GM23338 (cell line): ENCODE measurements at regions not wholly inside any gene's neighbourhood (a gene's known extent, or its start where the extent isn't known, plus 50 kb on each side); places are given as distances from the start of the nearest gene placed in this dataset.

Experiments used
- ATAC-seq: fragments of 200-7000 bp; cut with Tn5 transposase; 3 replicates; pipeline ENCODE4 v1.9.1; 2020
- DNase-seq: peaks from one replicate; pipeline ENCODE4 v3.0.0-alpha.2; 2015; ENCODE audit warnings: low spot score
- H2AFZ ChIP-seq: fragments of 200-600 bp; sonication (generic); 2 replicates; pipeline ENCODE4 v1.8.0; 2016; ENCODE audit warnings: antibody characterized with exemption, mild to moderate bottlenecking, moderate library complexity
- H3F3A ChIP-seq: fragments of 200-600 bp; sonication (generic); replicated peaks from 2 replicates; pipeline ENCODE4 v1.8.0; 2017; ENCODE audit warnings: antibody characterized with exemption, mixed run types, low read depth
- H3K27ac ChIP-seq: fragments of 200-600 bp; sonication (generic); 2 replicates; pipeline ENCODE4 v1.6.1; 2016; ENCODE audit warnings: low read depth
- H3K27me3 ChIP-seq: fragments of 200-600 bp; sonication (generic); 2 replicates; pipeline ENCODE4 v1.8.0; 2016; ENCODE audit warnings: mild to moderate bottlenecking, mixed run types, moderate library complexity; ENCODE audit not compliant: insufficient read depth
- H3K36me3 ChIP-seq: fragments of 200-600 bp; sonication (generic); 2 replicates; pipeline ENCODE4 v1.8.0; 2016; ENCODE audit warnings: mild to moderate bottlenecking; ENCODE audit not compliant: insufficient read depth
- H3K4me1 ChIP-seq: fragments of 200-600 bp; sonication (generic); 2 replicates; pipeline ENCODE4 v1.8.0; 2016; ENCODE audit warnings: mild to moderate bottlenecking, moderate library complexity; ENCODE audit not compliant: insufficient read depth
- H3K4me2 ChIP-seq: fragments of 200-600 bp; sonication (generic); 2 replicates; pipeline ENCODE4 v1.7.1; 2017; ENCODE audit warnings: mixed run types
- H3K4me3 ChIP-seq: fragments of 200-600 bp; sonication (generic); 2 replicates; pipeline ENCODE4 v1.6.1; 2016; ENCODE audit warnings: mixed run types
- H3K79me2 ChIP-seq: fragments of 200-600 bp; sonication (generic); replicated peaks from 2 replicates; pipeline ENCODE4 v1.8.0; 2017; ENCODE audit warnings: mild to moderate bottlenecking; ENCODE audit not compliant: insufficient read depth
- H3K9me2 ChIP-seq: fragments of 200-600 bp; sonication (generic); 2 replicates; pipeline ENCODE4 v1.8.0; 2017; ENCODE audit not compliant: insufficient read depth
- H4K20me1 ChIP-seq: fragments of 200-600 bp; sonication (generic); replicated peaks from 2 replicates; pipeline ENCODE4 v1.8.0; 2017; ENCODE audit warnings: mild to moderate bottlenecking; ENCODE audit not compliant: insufficient read depth
- H3K27ac Mint-ChIP-seq: 2 replicates; pipeline ENCODE4 v1.8.0; 2020; ENCODE audit warnings: inconsistent platforms, mild to moderate bottlenecking, moderate library complexity, mixed read lengths
- H3K27me3 Mint-ChIP-seq: 3 replicates; pipeline ENCODE4 v1.8.0; 2022; ENCODE audit warnings: low read depth, mild to moderate bottlenecking, moderate library complexity, mixed read lengths, inconsistent platforms; ENCODE audit not compliant: insufficient read depth, poor library complexity
- H3K36me3 Mint-ChIP-seq: 3 replicates; pipeline ENCODE4 v1.8.0; 2021; ENCODE audit warnings: low read depth, mild to moderate bottlenecking, inconsistent platforms, moderate library complexity, mixed read lengths
- H3K4me1 Mint-ChIP-seq: 3 replicates; pipeline ENCODE4 v1.8.0; 2020; ENCODE audit warnings: mild to moderate bottlenecking, inconsistent platforms, mixed read lengths
- H3K4me3 Mint-ChIP-seq: 3 replicates; pipeline ENCODE4 v1.8.0; 2021; ENCODE audit warnings: moderate library complexity, mild to moderate bottlenecking, inconsistent platforms, mixed read lengths
- H3K9me3 Mint-ChIP-seq: 3 replicates; pipeline ENCODE4 v1.8.0; 2020; ENCODE audit warnings: moderate library complexity, mild to moderate bottlenecking, inconsistent platforms, mixed read lengths
- CREB1 ChIP-seq: fragments of 250-450 bp; sonication (Bioruptor Pico); IDR thresholded peaks from 2 replicates; pipeline ENCODE4 v1.5.0; 2020; ENCODE audit warnings: low read depth, mild to moderate bottlenecking, moderate library complexity
- ETS1 ChIP-seq: IDR thresholded peaks from 2 replicates; pipeline ENCODE4 v1.6.1; 2016; ENCODE audit warnings: antibody characterized with exemption
- JUNB ChIP-seq: IDR thresholded peaks from one replicate; pipeline ENCODE4 v1.6.1; 2016; ENCODE audit warnings: antibody characterized with exemption; ENCODE audit not compliant: unreplicated experiment
- POLR2AphosphoS5 ChIP-seq: IDR thresholded peaks from 2 replicates; pipeline ENCODE4 v1.6.1; 2016; ENCODE audit warnings: antibody characterized with exemption, low read depth
- STAT1 ChIP-seq: IDR thresholded peaks from one replicate; pipeline ENCODE4 v1.6.1; 2016; ENCODE audit warnings: antibody characterized with exemption; ENCODE audit not compliant: unreplicated experiment
- ZNF114 ChIP-seq: fragments of 250-450 bp; sonication (Bioruptor Pico); IDR thresholded peaks from 2 replicates; pipeline ENCODE4 v1.5.0; 2020; ENCODE audit warnings: mild to moderate bottlenecking, moderate library complexity
- ZNF331 ChIP-seq: fragments of 250-450 bp; sonication (Bioruptor Pico); IDR thresholded peaks from 2 replicates; pipeline ENCODE4 v1.5.0; 2020; ENCODE audit warnings: low read depth, mild to moderate bottlenecking, moderate library complexity
- TF ChIP-seq, protein P1 (sequence below): fragments of 250-450 bp; sonication (Bioruptor Pico); IDR thresholded peaks from 2 replicates; pipeline ENCODE4 v1.5.0; 2020; ENCODE audit warnings: mild to moderate bottlenecking, moderate library complexity

DNA sequence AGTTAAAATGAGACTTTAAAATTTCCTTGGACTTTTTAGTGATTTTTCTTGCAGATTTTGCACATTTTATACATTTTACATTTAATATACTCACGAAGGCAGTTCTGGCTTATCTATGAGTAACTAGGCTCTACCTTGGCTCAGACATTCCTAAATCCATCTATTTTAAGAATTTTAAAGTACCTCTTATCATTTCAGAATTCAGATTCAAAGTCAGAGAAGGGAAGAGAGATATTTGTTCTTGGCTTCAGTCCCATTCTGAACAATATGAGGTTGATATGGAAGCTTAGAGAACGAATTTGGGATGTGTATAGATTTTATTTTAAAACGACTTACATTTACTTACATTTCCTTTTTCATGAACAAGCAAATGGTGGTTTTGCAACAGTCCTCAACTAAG is 230.2 kb downstream of the LMO4 start:
- Mint-ChIP-seq H3K27ac (no peak overlapping the region), H3K27me3 (no peaks in the 10 kb centered on the region), H3K9me3 (no peaks in the 10 kb centered on the region; the same call in 2 of the 3 replicates), H3K4me3 (no peak overlapping the region), H3K36me3 (no peaks in the 10 kb centered on the region), H3K4me1 (no peaks in the 10 kb centered on the region)
- no peak overlapping the region for H3K4me3 ChIP-seq
- H3K27ac ChIP-seq, result no peak overlapping the region
- peaks cover 6% of the 10 kb centered on the region; the same call in 1 of the 2 replicates for H3K9me2 ChIP-seq
- no peak overlapping the region for H3K4me2 ChIP-seq
- no peaks in the 10 kb centered on the region for H3K4me1 ChIP-seq
- ATAC-seq (no peak), DNase-seq (no peak)
- no peaks in the 10 kb centered on the region for H3K27me3 ChIP-seq
- no peak for TF ChIP-seq ZNF114 (CRISPR knock-in tag)
- TF ChIP-seq JUNB, result no peak
- no peak for TF ChIP-seq ETS1
- no peak for TF ChIP-seq CREB1
- TF ChIP-seq STAT1, result no peak
- no peak for TF ChIP-seq ZNF331 (CRISPR knock-in tag)
- TF ChIP-seq, protein P1, sequence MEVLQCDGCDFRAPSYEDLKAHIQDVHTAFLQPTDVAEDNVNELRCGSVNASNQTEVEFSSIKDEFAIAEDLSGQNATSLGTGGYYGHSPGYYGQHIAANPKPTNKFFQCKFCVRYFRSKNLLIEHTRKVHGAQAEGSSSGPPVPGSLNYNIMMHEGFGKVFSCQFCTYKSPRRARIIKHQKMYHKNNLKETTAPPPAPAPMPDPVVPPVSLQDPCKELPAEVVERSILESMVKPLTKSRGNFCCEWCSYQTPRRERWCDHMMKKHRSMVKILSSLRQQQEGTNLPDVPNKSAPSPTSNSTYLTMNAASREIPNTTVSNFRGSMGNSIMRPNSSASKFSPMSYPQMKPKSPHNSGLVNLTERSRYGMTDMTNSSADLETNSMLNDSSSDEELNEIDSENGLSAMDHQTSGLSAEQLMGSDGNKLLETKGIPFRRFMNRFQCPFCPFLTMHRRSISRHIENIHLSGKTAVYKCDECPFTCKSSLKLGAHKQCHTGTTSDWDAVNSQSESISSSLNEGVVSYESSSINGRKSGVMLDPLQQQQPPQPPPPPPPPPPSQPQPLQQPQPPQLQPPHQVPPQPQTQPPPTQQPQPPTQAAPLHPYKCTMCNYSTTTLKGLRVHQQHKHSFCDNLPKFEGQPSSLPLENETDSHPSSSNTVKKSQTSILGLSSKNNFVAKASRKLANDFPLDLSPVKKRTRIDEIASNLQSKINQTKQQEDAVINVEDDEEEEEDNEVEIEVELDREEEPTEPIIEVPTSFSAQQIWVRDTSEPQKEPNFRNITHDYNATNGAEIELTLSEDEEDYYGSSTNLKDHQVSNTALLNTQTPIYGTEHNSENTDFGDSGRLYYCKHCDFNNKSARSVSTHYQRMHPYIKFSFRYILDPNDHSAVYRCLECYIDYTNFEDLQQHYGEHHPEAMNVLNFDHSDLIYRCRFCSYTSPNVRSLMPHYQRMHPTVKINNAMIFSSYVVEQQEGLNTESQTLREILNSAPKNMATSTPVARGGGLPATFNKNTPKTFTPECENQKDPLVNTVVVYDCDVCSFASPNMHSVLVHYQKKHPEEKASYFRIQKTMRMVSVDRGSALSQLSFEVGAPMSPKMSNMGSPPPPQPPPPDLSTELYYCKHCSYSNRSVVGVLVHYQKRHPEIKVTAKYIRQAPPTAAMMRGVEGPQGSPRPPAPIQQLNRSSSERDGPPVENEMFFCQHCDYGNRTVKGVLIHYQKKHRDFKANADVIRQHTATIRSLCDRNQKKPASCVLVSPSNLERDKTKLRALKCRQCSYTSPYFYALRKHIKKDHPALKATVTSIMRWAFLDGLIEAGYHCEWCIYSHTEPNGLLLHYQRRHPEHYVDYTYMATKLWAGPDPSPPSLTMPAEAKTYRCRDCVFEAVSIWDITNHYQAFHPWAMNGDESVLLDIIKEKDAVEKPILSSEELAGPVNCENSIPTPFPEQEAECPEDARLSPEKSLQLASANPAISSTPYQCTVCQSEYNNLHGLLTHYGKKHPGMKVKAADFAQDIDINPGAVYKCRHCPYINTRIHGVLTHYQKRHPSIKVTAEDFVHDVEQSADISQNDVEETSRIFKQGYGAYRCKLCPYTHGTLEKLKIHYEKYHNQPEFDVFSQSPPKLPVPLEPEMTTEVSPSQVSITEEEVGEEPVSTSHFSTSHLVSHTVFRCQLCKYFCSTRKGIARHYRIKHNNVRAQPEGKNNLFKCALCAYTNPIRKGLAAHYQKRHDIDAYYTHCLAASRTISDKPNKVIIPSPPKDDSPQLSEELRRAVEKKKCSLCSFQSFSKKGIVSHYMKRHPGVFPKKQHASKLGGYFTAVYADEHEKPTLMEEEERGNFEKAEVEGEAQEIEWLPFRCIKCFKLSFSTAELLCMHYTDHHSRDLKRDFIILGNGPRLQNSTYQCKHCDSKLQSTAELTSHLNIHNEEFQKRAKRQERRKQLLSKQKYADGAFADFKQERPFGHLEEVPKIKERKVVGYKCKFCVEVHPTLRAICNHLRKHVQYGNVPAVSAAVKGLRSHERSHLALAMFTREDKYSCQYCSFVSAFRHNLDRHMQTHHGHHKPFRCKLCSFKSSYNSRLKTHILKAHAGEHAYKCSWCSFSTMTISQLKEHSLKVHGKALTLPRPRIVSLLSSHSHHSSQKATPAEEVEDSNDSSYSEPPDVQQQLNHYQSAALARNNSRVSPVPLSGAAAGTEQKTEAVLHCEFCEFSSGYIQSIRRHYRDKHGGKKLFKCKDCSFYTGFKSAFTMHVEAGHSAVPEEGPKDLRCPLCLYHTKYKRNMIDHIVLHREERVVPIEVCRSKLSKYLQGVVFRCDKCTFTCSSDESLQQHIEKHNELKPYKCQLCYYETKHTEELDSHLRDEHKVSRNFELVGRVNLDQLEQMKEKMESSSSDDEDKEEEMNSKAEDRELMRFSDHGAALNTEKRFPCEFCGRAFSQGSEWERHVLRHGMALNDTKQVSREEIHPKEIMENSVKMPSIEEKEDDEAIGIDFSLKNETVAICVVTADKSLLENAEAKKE, result no peak
- no peak for TF ChIP-seq POLR2AphosphoS5
- no peaks in the 10 kb centered on the region for H3K36me3 ChIP-seq
- 0 out of 2 replicates have a peak overlapping the region, but pooled peaks have one; percentile 64 for H2AFZ ChIP-seq
- no peaks in the 10 kb centered on the region for H3K79me2 ChIP-seq
- H3F3A ChIP-seq, result no peaks in the 10 kb centered on the region
- no peaks in the 10 kb centered on the region for H4K20me1 ChIP-seq
